PC-3 (cell line): ENCODE measurements at regions not wholly inside any gene's neighbourhood (a gene's known extent, or its start where the extent isn't known, plus 50 kb on each side); places are given as distances from the start of the nearest gene placed in this dataset.

ENCODE experiments used
- ATAC-seq: fragments of 200-7000 bp; cut with Tn5 transposase; 2 replicates; pipeline ENCODE4 v1.9.1; 2020; ENCODE audit warnings: mild to moderate bottlenecking, moderate library complexity
- BruUV-seq: library from RNA; stranded (reverse); fragments of 400-500 nt; replicated peaks from 2 replicates; lab custom pipeline; 2021; lab: Mats Ljungman, UMichigan
- CTCF ChIA-PET: fragments of 300-600 bp; sonication (Branson Sonifier 250); formaldehyde crosslinking; loops from one replicate; lab custom pipeline; 2022; ENCODE audit warnings: antibody characterized with exemption; lab: Charles Lee
- POLR2A ChIA-PET: fragments of 300-600 bp; sonication (Branson Sonifier 250); formaldehyde crosslinking; loops from one replicate; lab custom pipeline; 2022; ENCODE audit warnings: antibody characterized with exemption; ENCODE audit not compliant: unreplicated experiment; lab: Charles Lee
- DNase-seq: peaks from one replicate; pipeline ENCODE4 v3.0.0-alpha.2; 2015
- H2AFZ ChIP-seq: fragments of 300-600 bp; sonication (generic); 2 replicates; pipeline ENCODE4 v1.6.0; 2016; ENCODE audit warnings: antibody characterized with exemption, low read length
- H3F3A ChIP-seq: fragments of 300-600 bp; sonication (generic); one replicate; pipeline ENCODE4 v1.6.0; 2017; ENCODE audit warnings: antibody characterized with exemption, low read length, control low read depth, mild to moderate bottlenecking; ENCODE audit not compliant: unreplicated experiment
- H3K27ac ChIP-seq: fragments of 300-600 bp; sonication (generic); 2 replicates; pipeline ENCODE4 v1.5.1; 2016; ENCODE audit warnings: mild to moderate bottlenecking, low read length
- H3K27me3 ChIP-seq: fragments of 300-600 bp; sonication (generic); 2 replicates; pipeline ENCODE4 v1.6.1; 2016; ENCODE audit warnings: low read length, mixed read lengths
- H3K36me3 ChIP-seq: fragments of 300-600 bp; sonication (generic); 2 replicates; pipeline ENCODE4 v1.6.1; 2016; ENCODE audit warnings: low read depth, mixed run types, low read length, mixed read lengths
- H3K4me1 ChIP-seq: fragments of 300-600 bp; sonication (generic); 2 replicates; pipeline ENCODE4 v1.5.1; 2016; ENCODE audit warnings: low read length; ENCODE audit not compliant: insufficient read depth
- H3K4me2 ChIP-seq: fragments of 300-600 bp; sonication (generic); 2 replicates; pipeline ENCODE4 v1.6.0; 2016; ENCODE audit warnings: low read length
- H3K4me3 ChIP-seq: fragments of 300-600 bp; sonication (generic); 2 replicates; pipeline ENCODE4 v1.5.1; 2016; ENCODE audit warnings: mild to moderate bottlenecking, low read length, mixed read lengths
- H3K79me2 ChIP-seq: fragments of 300-600 bp; sonication (generic); 2 replicates; pipeline ENCODE4 v1.6.1; 2017; ENCODE audit warnings: low read length, mixed read lengths
- H3K9ac ChIP-seq: fragments of 300-600 bp; sonication (generic); 2 replicates; pipeline ENCODE4 v1.6.0; 2016; ENCODE audit warnings: mild to moderate bottlenecking, low read length
- H3K9me2 ChIP-seq: fragments of 300-600 bp; sonication (generic); replicated peaks from 2 replicates; pipeline ENCODE4 v1.6.1; 2016; ENCODE audit warnings: mixed run types, low read length, mixed read lengths
- H3K9me3 ChIP-seq: fragments of 300-600 bp; sonication (generic); 2 replicates; pipeline ENCODE4 v1.6.1; 2016; ENCODE audit warnings: low read length, mixed read lengths
- H4K20me1 ChIP-seq: fragments of 300-600 bp; sonication (generic); 2 replicates; pipeline ENCODE4 v1.6.1; 2016; ENCODE audit warnings: low read length, mixed read lengths
- EZH2 ChIP-seq: fragments of 300-600 bp; sonication (generic); IDR thresholded peaks from one replicate; pipeline ENCODE4 v1.6.1; 2017; ENCODE audit warnings: antibody characterized with exemption, mild to moderate bottlenecking, low read length; ENCODE audit not compliant: unreplicated experiment
- EZH2phosphoT487 ChIP-seq: fragments of 300-600 bp; sonication (generic); IDR thresholded peaks from 2 replicates; pipeline ENCODE4 v1.6.1; 2018; ENCODE audit warnings: mild to moderate bottlenecking, antibody characterized with exemption, low read length, borderline replicate concordance
- intact Hi-C: fragments of 100-400 bp; cut with micrococcal nuclease; formaldehyde crosslinking; loops from 2 replicates; pipeline ENCODE4 v1.9.0; 2023
- TF ChIP-seq, protein P1 (sequence below): fragments of 300-600 bp; sonication (generic); conservative IDR thresholded peaks from 2 replicates; pipeline ENCODE4 v1.5.1; 2017; ENCODE audit warnings: antibody characterized with exemption, low read depth, mild to moderate bottlenecking, low read length

- TF ChIP-seq, protein P1, sequence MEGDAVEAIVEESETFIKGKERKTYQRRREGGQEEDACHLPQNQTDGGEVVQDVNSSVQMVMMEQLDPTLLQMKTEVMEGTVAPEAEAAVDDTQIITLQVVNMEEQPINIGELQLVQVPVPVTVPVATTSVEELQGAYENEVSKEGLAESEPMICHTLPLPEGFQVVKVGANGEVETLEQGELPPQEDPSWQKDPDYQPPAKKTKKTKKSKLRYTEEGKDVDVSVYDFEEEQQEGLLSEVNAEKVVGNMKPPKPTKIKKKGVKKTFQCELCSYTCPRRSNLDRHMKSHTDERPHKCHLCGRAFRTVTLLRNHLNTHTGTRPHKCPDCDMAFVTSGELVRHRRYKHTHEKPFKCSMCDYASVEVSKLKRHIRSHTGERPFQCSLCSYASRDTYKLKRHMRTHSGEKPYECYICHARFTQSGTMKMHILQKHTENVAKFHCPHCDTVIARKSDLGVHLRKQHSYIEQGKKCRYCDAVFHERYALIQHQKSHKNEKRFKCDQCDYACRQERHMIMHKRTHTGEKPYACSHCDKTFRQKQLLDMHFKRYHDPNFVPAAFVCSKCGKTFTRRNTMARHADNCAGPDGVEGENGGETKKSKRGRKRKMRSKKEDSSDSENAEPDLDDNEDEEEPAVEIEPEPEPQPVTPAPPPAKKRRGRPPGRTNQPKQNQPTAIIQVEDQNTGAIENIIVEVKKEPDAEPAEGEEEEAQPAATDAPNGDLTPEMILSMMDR: no peak
- TF ChIP-seq EZH2phosphoT487 (no peak), EZH2 (no peak)
- Histone ChIP-seq H2AFZ (no peak overlapping the region), H3K9me2 (no peaks in the 10 kb centered on the region), H3K4me1 (no peaks in the 10 kb centered on the region), H3K27me3 (no peaks in the 10 kb centered on the region), H3K9ac (no peak overlapping the region), H3K9me3 (no peaks in the 10 kb centered on the region), H3K4me2 (no peak overlapping the region), H3F3A (no peaks in the 10 kb centered on the region), H3K4me3 (no peak overlapping the region), H3K27ac (no peak overlapping the region), H4K20me1 (no peaks in the 10 kb centered on the region), H3K79me2 (no peaks in the 10 kb centered on the region), H3K36me3 (no peaks in the 10 kb centered on the region)
- DNase-seq: no peak
- intact Hi-C loops: no loop called here
- POLR2A ChIA-PET: no interaction called here
- BruUV-seq: no TSS peak
- no peak for ATAC-seq
- CTCF ChIA-PET: no interaction called here
These were observed 306.5 kb upstream of the PCDH20 start for GRCh38 chr13:61722119-61722518.

GRCh38 chr13:61712621-61713020 lies 297.0 kb upstream of the PCDH20 start:
- Histone ChIP-seq H3K4me2 (no peak overlapping the region), H3F3A (no peaks in the 10 kb centered on the region), H4K20me1 (no peaks in the 10 kb centered on the region), H3K9ac (no peak overlapping the region), H2AFZ (no peak overlapping the region), H3K9me3 (no peaks in the 10 kb centered on the region), H3K4me1 (no peaks in the 10 kb centered on the region), H3K27me3 (no peaks in the 10 kb centered on the region), H3K9me2 (no peaks in the 10 kb centered on the region), H3K36me3 (no peaks in the 10 kb centered on the region), H3K4me3 (no peak overlapping the region), H3K79me2 (no peaks in the 10 kb centered on the region), H3K27ac (no peak overlapping the region)
- intact Hi-C loops: no loop called here
- BruUV-seq: no TSS peak
- CTCF ChIA-PET: no interaction called here
- POLR2A ChIA-PET: no interaction called here
- TF ChIP-seq, protein P1: no peak
- TF ChIP-seq EZH2 (no peak), EZH2phosphoT487 (no peak)
- DNase-seq: no peak
- no peak for ATAC-seq

DNA sequence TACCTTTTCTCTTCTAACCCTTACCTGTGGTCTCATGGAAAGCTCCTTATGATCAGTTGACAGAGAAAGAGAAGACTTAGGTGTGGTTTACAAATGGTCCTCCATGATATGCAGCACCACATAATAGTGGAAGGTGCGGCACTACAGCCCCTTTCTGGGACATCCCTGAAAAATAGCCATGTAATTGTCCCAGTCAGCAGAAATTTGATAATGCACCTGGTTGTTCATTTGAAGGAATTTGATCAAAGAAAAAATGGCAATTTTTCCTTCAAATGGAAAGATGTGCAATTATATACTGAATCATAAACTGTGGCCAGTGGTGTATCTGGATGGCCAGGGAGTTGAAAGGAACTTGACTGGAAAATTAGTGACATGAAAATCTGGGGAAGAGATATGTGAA lies 293.6 kb upstream of the PCDH20 start:
- TF ChIP-seq EZH2: no peak
- TF ChIP-seq, protein P1: no peak
- no peak for TF ChIP-seq EZH2phosphoT487
- no peaks in the 10 kb centered on the region for H3K79me2 ChIP-seq
- H3K9me3 ChIP-seq: no peaks in the 10 kb centered on the region
- intact Hi-C loops: no loop called here
- ATAC-seq (no peak), DNase-seq (no peak)
- POLR2A ChIA-PET: no interaction called here
- H3K27me3 ChIP-seq: no peaks in the 10 kb centered on the region
- H3F3A ChIP-seq: no peaks in the 10 kb centered on the region
- H3K4me1 ChIP-seq: no peaks in the 10 kb centered on the region
- H3K27ac ChIP-seq: no peak overlapping the region
- H4K20me1 ChIP-seq: no peaks in the 10 kb centered on the region
- H2AFZ ChIP-seq: no peak overlapping the region
- no peak overlapping the region for H3K4me3 ChIP-seq
- H3K36me3 ChIP-seq: no peaks in the 10 kb centered on the region
- no peaks in the 10 kb centered on the region for H3K9me2 ChIP-seq
- H3K9ac ChIP-seq: no peak overlapping the region
- no TSS peak for BruUV-seq
- no peak overlapping the region for H3K4me2 ChIP-seq
- CTCF ChIA-PET: no interaction called here
